DND-41 (cell line): ENCODE measurements at regions not wholly inside any gene's neighbourhood (a gene's known extent, or its start where the extent isn't known, plus 50 kb on each side); places are given as distances from the start of the nearest gene placed in this dataset.

Source experiments
- EZH2 ChIP-seq: IDR thresholded peaks from 3 replicates; pipeline ENCODE4 v1.6.1; 2012; ENCODE audit warnings: borderline replicate concordance, low read depth, mild to moderate bottlenecking, moderate library complexity, low read length, inconsistent platforms; ENCODE audit not compliant: severe bottlenecking
- TF ChIP-seq, protein P1 (sequence below): IDR thresholded peaks from 2 replicates; pipeline ENCODE4 v1.5.1; 2012; ENCODE audit warnings: borderline replicate concordance, low read length, moderate library complexity, mild to moderate bottlenecking; ENCODE audit not compliant: poor library complexity, severe bottlenecking; ENCODE audit errors: extremely low read depth

DNA sequence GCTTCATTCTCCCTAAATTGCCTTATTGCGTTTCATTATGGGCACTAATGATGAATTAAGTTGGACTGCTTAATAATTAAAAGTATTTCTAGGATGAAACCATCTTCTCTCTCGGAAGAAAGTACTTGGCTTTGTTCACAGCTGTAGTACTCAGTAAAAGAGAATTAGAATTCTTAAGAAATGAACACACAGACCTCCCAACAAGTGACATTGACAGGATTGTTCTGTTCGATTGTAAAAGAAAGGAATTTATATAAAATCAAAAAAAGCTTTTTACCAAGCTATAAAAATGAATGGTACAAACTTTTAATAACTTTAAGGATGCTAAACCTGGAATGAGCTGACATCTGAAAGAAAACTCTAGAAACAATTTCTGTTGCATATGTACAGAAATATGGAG is 416.4 kb upstream of the THRB start:
- TF ChIP-seq, protein P1, sequence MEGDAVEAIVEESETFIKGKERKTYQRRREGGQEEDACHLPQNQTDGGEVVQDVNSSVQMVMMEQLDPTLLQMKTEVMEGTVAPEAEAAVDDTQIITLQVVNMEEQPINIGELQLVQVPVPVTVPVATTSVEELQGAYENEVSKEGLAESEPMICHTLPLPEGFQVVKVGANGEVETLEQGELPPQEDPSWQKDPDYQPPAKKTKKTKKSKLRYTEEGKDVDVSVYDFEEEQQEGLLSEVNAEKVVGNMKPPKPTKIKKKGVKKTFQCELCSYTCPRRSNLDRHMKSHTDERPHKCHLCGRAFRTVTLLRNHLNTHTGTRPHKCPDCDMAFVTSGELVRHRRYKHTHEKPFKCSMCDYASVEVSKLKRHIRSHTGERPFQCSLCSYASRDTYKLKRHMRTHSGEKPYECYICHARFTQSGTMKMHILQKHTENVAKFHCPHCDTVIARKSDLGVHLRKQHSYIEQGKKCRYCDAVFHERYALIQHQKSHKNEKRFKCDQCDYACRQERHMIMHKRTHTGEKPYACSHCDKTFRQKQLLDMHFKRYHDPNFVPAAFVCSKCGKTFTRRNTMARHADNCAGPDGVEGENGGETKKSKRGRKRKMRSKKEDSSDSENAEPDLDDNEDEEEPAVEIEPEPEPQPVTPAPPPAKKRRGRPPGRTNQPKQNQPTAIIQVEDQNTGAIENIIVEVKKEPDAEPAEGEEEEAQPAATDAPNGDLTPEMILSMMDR = no peak
- TF ChIP-seq EZH2 = no peak
